ENCODE measurements at regions not wholly inside any gene's neighbourhood (a gene's known extent, or its start where the extent isn't known, plus 50 kb on each side); places are given as distances from the start of the nearest gene placed in this dataset.

- TF ChIP-seq CTCF (IDR thresholded peaks at IDR 0.05; ENCODE audit: low read length, missing control alignments), result no peak
These were observed 428.8 kb upstream of the FIGN start for GRCh38 chr2:164164602-164165001.

GRCh38 chr2:164155558-164155957 lies 419.8 kb upstream of the FIGN start:
- no peak for TF ChIP-seq CTCF (IDR thresholded peaks at IDR 0.05; ENCODE audit: low read length, missing control alignments)
- no peak overlapping the region for H3K4me3 ChIP-seq (replicated peaks; ENCODE audit: low read depth, low read length)
- DNase-seq (ENCODE audit: low read depth), result no peak

More at GRCh38 chr2:164164602-164165001, 428.8 kb upstream of the FIGN start:
- DNase-seq (ENCODE audit: low read depth), result no peak
- H3K4me3 ChIP-seq (replicated peaks; ENCODE audit: low read depth, low read length), result no peak overlapping the region

DNA sequence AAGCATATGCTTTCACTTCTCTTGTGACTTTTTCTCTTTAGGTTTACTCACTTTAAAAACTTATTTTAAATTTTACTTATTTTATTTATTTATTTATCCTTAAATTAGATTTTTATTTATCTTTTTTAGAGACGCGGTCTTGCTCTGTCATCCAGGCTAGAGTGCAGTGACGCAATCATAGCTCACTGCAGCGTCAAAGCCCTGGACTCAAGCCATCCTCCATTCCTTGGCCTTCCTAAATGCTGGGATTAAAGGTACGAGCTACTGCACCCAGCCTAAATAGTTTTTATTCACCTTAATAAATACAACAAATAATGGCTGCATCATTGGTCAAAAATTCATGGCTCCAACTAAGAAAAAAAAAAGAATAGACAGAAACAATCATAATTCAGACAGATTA lies 415.7 kb upstream of the FIGN start:
- no peak overlapping the region for H3K4me3 ChIP-seq (replicated peaks; ENCODE audit: low read depth, low read length)
- DNase-seq (ENCODE audit: low read depth), result peak; percentile 52
- TF ChIP-seq CTCF (IDR thresholded peaks at IDR 0.05; ENCODE audit: low read length, missing control alignments), result no peak

- DNase-seq (ENCODE audit: low read depth), result no peak
- no peak overlapping the region for H3K4me3 ChIP-seq (replicated peaks; ENCODE audit: low read depth, low read length)
- no peak for TF ChIP-seq CTCF (IDR thresholded peaks at IDR 0.05; ENCODE audit: low read length, missing control alignments)
These were observed 414.8 kb upstream of the FIGN start for GRCh38 chr2:164150604-164151003.

DNA sequence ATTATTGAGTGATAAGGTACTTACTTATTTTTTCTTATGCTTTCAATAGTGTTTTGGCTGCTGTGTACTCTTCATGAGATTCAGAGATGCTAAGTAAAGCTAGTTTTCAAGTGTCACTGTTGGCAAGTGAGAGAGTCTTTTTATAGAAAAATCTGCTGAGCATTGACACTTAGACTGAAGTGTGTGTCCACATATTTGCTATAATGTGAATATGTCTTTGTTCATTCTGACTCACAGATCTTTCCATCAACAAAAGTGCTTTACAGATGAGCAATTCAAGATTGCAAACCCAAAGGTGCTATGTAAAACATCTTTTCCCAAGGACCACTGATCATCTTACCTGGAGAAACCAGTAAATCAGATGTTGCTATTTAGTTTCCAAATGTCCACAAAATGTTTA lies 410.6 kb upstream of the FIGN start:
- DNase-seq (ENCODE audit: low read depth), result no peak
- H3K4me3 ChIP-seq (replicated peaks; ENCODE audit: low read depth, low read length), result no peak overlapping the region
- no peak for TF ChIP-seq CTCF (IDR thresholded peaks at IDR 0.05; ENCODE audit: low read length, missing control alignments)

- H3K4me3 ChIP-seq (replicated peaks; ENCODE audit: low read depth, low read length), result no peak overlapping the region
- TF ChIP-seq CTCF (IDR thresholded peaks at IDR 0.05; ENCODE audit: low read length, missing control alignments), result no peak
- peak; percentile 14 for DNase-seq (ENCODE audit: low read depth)
These were observed 409.5 kb upstream of the FIGN start for GRCh38 chr2:164145093-164145987.
